HEK293 (cell line): ENCODE measurements at regions not wholly inside any gene's neighbourhood (a gene's known extent, or its start where the extent isn't known, plus 50 kb on each side); places are given as distances from the start of the nearest gene placed in this dataset.

Experiments
- CTCF ChIA-PET: fragments of 350-600 bp; formaldehyde crosslinking; extraction: SDS; loops from one replicate; lab custom pipeline; 2021; ENCODE audit warnings: antibody characterized with exemption; lab: Yijun Ruan, JAX
- POLR2A ChIA-PET: fragments of 300-600 bp; formaldehyde crosslinking; extraction: SDS; loops from one replicate; lab custom pipeline; 2020; ENCODE audit warnings: antibody characterized with exemption, inconsistent platforms; lab: Yijun Ruan, JAX
- H3K27ac ChIP-seq: fragments of 200-500 bp; sonication (Bioruptor generic); 2 replicates; pipeline ENCODE4 v1.5.1; 2014; ENCODE audit warnings: low read depth, low read length, control low read depth, inconsistent platforms; ENCODE audit errors: extremely low read depth
- H3K36me3 ChIP-seq, 2 experiments: fragments of 200-500 bp in 1 of 2; sonication (Bioruptor generic) in 1 of 2; 1 replicate in 1 of 2; 2 replicates in 1 of 2; pipeline ENCODE4 v1.5.1; 2014 to 2017; ENCODE audit warnings: inconsistent platforms in 2 of 2, low read length in 2 of 2; ENCODE audit not compliant: control insufficient read depth in 2 of 2, insufficient read depth in 1 of 2
- H3K4me1 ChIP-seq: fragments of 200-500 bp; sonication (Bioruptor generic); 2 replicates; pipeline ENCODE4 v1.5.1; 2014; ENCODE audit warnings: mild to moderate bottlenecking, low read length, inconsistent platforms; ENCODE audit not compliant: control insufficient read depth, insufficient read depth
- H3K4me3 ChIP-seq: 2 replicates; pipeline ENCODE4 v1.5.1; 2011; ENCODE audit warnings: low read depth, mild to moderate bottlenecking, control low read depth, low read length, moderate library complexity
- H3K9me3 ChIP-seq: fragments of 200-500 bp; sonication (Bioruptor generic); 2 replicates; pipeline ENCODE4 v1.5.1; 2014; ENCODE audit warnings: low read depth, low read length, inconsistent platforms; ENCODE audit not compliant: control insufficient read depth, insufficient read depth
- ELK4 ChIP-seq: IDR thresholded peaks from 2 replicates; pipeline ENCODE4 v1.6.1; 2011; ENCODE audit warnings: mild to moderate bottlenecking, low read depth, low read length, borderline replicate concordance
- GLIS2 ChIP-seq: fragments of 450-650 bp; formaldehyde crosslinking; IDR thresholded peaks from 2 replicates; pipeline ENCODE4 v1.5.1; 2016; ENCODE audit warnings: missing biosample characterization, missing genetic modification characterization
- HOXA7 ChIP-seq: sonication (generic); formaldehyde crosslinking; IDR thresholded peaks from 2 replicates; pipeline ENCODE4 v1.8.1; 2022; ENCODE audit warnings: missing genetic modification reagents, borderline replicate concordance
- RBAK ChIP-seq: fragments of 450-650 bp; formaldehyde crosslinking; IDR thresholded peaks from 2 replicates; pipeline ENCODE4 v1.5.1; 2016; ENCODE audit warnings: missing biosample characterization, missing genetic modification characterization
- SP7 ChIP-seq: fragments of 450-650 bp; formaldehyde crosslinking; IDR thresholded peaks from 2 replicates; pipeline ENCODE4 v1.5.1; 2016; ENCODE audit warnings: missing biosample characterization, missing genetic modification characterization
- ZBTB17 ChIP-seq: fragments of 450-650 bp; formaldehyde crosslinking; IDR thresholded peaks from 2 replicates; pipeline ENCODE4 v1.5.1; 2016; ENCODE audit warnings: missing biosample characterization, missing genetic modification characterization
- ZBTB20 ChIP-seq: fragments of 450-650 bp; formaldehyde crosslinking; IDR thresholded peaks from 2 replicates; pipeline ENCODE4 v1.5.1; 2016; ENCODE audit warnings: missing biosample characterization, missing genetic modification characterization
- ZBTB26 ChIP-seq: fragments of 450-650 bp; formaldehyde crosslinking; optimal IDR thresholded peaks from 2 replicates; pipeline ENCODE3; 2016; ENCODE audit warnings: missing biosample characterization, mild to moderate bottlenecking, missing genetic modification characterization
- ZFHX2 ChIP-seq: fragments of 450-650 bp; formaldehyde crosslinking; conservative IDR thresholded peaks from 2 replicates; pipeline ENCODE4 v1.5.1; 2016; ENCODE audit warnings: missing biosample characterization, missing genetic modification characterization
- ZNF19 ChIP-seq: fragments of 450-650 bp; formaldehyde crosslinking; IDR thresholded peaks from 2 replicates; pipeline ENCODE4; 2016; ENCODE audit warnings: missing biosample characterization, missing genetic modification characterization, low read depth
- ZNF274 ChIP-seq, 2 experiments: fragments of 200-500 bp in 1 of 2; fragments of 450-650 bp in 1 of 2; sonication (Bioruptor generic) in 1 of 2; formaldehyde crosslinking in 1 of 2; IDR thresholded peaks; 2 replicates each; pipeline versions ENCODE4 v1.5.1 to v1.6.1; 2014 to 2016; ENCODE audit warnings: borderline replicate concordance in 1 of 2, inconsistent platforms in 1 of 2, low read length in 1 of 2, missing biosample characterization in 1 of 2, missing genetic modification characterization in 1 of 2
- ZNF341 ChIP-seq: fragments of 450-650 bp; formaldehyde crosslinking; IDR thresholded peaks from 2 replicates; pipeline ENCODE4; 2016; ENCODE audit warnings: low read depth, missing biosample characterization, missing genetic modification characterization
- ZNF394 ChIP-seq: fragments of 450-650 bp; formaldehyde crosslinking; IDR thresholded peaks from 2 replicates; pipeline ENCODE4 v1.5.1; 2016; ENCODE audit warnings: missing biosample characterization, missing genetic modification characterization, mild to moderate bottlenecking, moderate library complexity, borderline replicate concordance
- ZNF404 ChIP-seq: fragments of 450-650 bp; formaldehyde crosslinking; IDR thresholded peaks from 2 replicates; pipeline ENCODE4 v1.5.1; 2017; ENCODE audit warnings: missing biosample characterization, missing genetic modification characterization
- ZNF560 ChIP-seq: fragments of 450-650 bp; formaldehyde crosslinking; IDR thresholded peaks from 2 replicates; pipeline ENCODE4 v1.5.1; 2017; ENCODE audit warnings: missing biosample characterization, missing genetic modification characterization, borderline replicate concordance
- ZNF571 ChIP-seq: fragments of 450-650 bp; formaldehyde crosslinking; IDR thresholded peaks from 2 replicates; pipeline ENCODE4 v1.5.0; 2017; ENCODE audit warnings: missing biosample characterization, missing genetic modification characterization
- ZNF610 ChIP-seq: fragments of 450-650 bp; formaldehyde crosslinking; IDR thresholded peaks from 2 replicates; pipeline ENCODE4 v1.5.1; 2016; ENCODE audit warnings: missing biosample characterization, missing genetic modification characterization, borderline replicate concordance
- ZNF621 ChIP-seq: fragments of 450-650 bp; formaldehyde crosslinking; IDR thresholded peaks from 2 replicates; pipeline ENCODE4 v1.5.1; 2017; ENCODE audit warnings: missing biosample characterization, missing genetic modification characterization
- ZNF704 ChIP-seq: fragments of 450-650 bp; formaldehyde crosslinking; IDR thresholded peaks from 2 replicates; pipeline ENCODE4 v1.5.1; 2016; ENCODE audit warnings: missing biosample characterization, missing genetic modification characterization
- ZNF76 ChIP-seq: fragments of 450-650 bp; formaldehyde crosslinking; IDR thresholded peaks from 2 replicates; pipeline ENCODE4; 2016; ENCODE audit warnings: low read depth, missing biosample characterization, missing genetic modification characterization, borderline replicate concordance
- ZNF776 ChIP-seq: fragments of 450-650 bp; formaldehyde crosslinking; IDR thresholded peaks from 2 replicates; pipeline ENCODE4 v1.5.0; 2017; ENCODE audit warnings: missing biosample characterization, missing genetic modification characterization, borderline replicate concordance
- ZNF843 ChIP-seq: fragments of 450-650 bp; formaldehyde crosslinking; IDR thresholded peaks from 2 replicates; pipeline ENCODE4 v1.5.1; 2016; ENCODE audit warnings: missing biosample characterization, missing genetic modification characterization
- ZSCAN18 ChIP-seq: fragments of 450-650 bp; formaldehyde crosslinking; IDR thresholded peaks from 2 replicates; pipeline ENCODE4 v1.5.1; 2016; ENCODE audit warnings: missing biosample characterization, missing genetic modification characterization
- TF ChIP-seq, protein P1 (sequence below): fragments of 450-650 bp; formaldehyde crosslinking; IDR thresholded peaks from 2 replicates; pipeline ENCODE4 v1.5.1; 2016; ENCODE audit warnings: missing biosample characterization, missing genetic modification characterization
- TF ChIP-seq, protein P2 (sequence below): fragments of 450-650 bp; formaldehyde crosslinking; IDR thresholded peaks from 2 replicates; pipeline ENCODE4 v1.5.1; 2016; ENCODE audit warnings: missing biosample characterization, missing genetic modification characterization

DNA sequence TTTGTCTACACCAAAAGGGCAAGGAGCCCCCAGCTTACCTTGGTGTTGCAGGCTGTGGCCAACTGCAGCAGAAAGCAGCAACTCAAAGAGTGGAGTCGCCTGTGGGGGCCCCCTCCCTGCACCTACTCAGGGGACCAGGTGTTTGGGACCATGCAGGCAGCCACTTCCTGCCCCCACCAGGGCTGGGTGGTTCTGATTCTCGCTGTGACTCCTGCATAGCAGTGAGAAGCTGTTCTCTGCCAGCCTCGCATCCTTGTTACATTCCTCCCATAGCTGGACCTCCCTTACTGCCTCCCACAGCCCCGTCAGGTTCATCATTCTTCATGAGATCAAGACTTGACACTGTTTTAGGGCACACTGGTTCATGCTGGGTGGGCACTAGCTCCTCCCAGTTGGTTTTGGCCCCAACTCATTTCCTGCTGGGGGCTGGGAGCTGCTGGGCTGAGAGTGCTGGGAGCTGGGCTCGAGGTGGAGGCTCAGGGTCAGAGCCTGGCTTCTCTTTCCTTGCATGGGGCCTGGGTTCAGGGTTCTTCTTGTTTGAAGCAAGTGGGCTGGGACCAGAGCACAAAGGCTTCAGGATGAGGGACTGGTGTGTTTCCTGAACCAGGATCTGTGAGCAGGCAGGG is 146.9 kb upstream of the C1orf174 start (continued):
- TF ChIP-seq, protein P1, sequence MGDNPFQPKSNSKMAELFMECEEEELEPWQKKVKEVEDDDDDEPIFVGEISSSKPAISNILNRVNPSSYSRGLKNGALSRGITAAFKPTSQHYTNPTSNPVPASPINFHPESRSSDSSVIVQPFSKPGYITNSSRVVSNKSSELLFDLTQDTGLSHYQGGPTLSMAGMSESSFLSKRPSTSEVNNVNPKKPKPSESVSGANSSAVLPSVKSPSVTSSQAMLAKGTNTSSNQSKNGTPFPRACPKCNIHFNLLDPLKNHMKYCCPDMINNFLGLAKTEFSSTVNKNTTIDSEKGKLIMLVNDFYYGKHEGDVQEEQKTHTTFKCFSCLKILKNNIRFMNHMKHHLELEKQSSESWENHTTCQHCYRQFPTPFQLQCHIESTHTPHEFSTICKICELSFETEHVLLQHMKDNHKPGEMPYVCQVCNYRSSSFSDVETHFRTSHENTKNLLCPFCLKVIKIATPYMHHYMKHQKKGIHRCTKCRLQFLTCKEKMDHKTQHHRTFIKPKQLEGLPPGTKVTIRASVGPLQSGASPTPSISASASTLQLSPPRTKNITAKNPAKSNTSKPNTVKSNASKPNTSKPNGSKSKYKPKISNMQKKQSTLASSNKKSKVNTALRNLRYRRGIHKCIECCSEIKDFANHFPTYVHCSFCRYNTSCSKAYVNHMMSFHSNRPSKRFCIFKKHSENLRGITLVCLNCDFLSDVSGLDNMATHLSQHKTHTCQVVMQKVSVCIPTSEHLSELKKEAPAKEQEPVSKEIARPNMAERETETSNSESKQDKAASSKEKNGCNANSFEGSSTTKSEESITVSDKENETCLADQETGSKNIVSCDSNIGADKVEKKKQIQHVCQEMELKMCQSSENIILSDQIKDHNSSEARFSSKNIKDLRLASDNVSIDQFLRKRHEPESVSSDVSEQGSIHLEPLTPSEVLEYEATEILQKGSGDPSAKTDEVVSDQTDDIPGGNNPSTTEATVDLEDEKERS: no peak
- TF ChIP-seq, protein P2, sequence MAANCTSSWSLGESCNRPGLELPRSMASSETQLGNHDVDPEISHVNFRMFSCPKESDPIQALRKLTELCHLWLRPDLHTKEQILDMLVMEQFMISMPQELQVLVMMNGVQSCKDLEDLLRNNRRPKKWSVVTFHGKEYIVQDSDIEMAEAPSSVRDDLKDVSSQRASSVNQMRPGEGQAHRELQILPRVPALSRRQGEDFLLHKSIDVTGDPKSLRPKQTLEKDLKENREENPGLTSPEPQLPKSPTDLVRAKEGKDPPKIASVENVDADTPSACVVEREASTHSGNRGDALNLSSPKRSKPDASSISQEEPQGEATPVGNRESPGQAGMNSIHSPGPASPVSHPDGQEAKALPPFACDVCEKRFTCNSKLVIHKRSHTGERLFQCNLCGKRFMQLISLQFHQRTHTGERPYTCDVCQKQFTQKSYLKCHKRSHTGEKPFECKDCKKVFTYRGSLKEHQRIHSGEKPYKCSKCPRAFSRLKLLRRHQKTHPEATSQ: no peak
- TF ChIP-seq ZNF394 (tag by site-specific recombination): no peak
- TF ChIP-seq ZNF560 (tag by site-specific recombination): no peak
- TF ChIP-seq ZNF776 (tag by site-specific recombination): no peak
- TF ChIP-seq ZNF76 (tag by site-specific recombination): no peak
- TF ChIP-seq ZNF621 (tag by site-specific recombination): no peak

- Histone ChIP-seq H3K4me1 (no peaks in the 10 kb centered on the region), H3K4me3 (no peak overlapping the region), H3K9me3 (no peaks in the 10 kb centered on the region), H3K27ac (no peak overlapping the region), H3K36me3 (no peaks in the 10 kb centered on the region)
- ChIA-PET POLR2A (no interaction called here), CTCF (no interaction called here)
- TF ChIP-seq ZNF404 (tag by site-specific recombination) (no peak), ZNF341 (no peak), ZFHX2 (tag by site-specific recombination) (no peak), HOXA7 (CRISPR knock-in tag) (no peak), GLIS2 (tag by site-specific recombination) (no peak), ZNF843 (no peak), ZNF610 (tag by site-specific recombination) (no peak), ZBTB17 (no peak), RBAK (tag by site-specific recombination) (no peak)
Measured at GRCh38 chr1:4047666-4048065, 147.6 kb upstream of the C1orf174 start.

GRCh38 chr1:4048076-4048475 is 148.0 kb upstream of the C1orf174 start:
- Histone ChIP-seq H3K36me3 (no peaks in the 10 kb centered on the region), H3K4me3 (no peak overlapping the region), H3K9me3 (no peaks in the 10 kb centered on the region), H3K27ac (no peak overlapping the region), H3K4me1 (no peaks in the 10 kb centered on the region)
- ChIA-PET CTCF (no interaction called here), POLR2A (no interaction called here)
- TF ChIP-seq ELK4 (no peak), ZNF274 (IDR thresholded peaks at IDR 0.05; ENCODE audit: low read length) (no peak), ZNF274 (tag by site-specific recombination; IDR thresholded peaks at IDR 0.05; ENCODE audit: borderline replicate concordance) (no peak), ZSCAN18 (tag by site-specific recombination) (no peak), SP7 (no peak), ZNF19 (tag by site-specific recombination) (no peak), ZNF571 (no peak), ZNF704 (tag by site-specific recombination) (no peak), ZBTB20 (tag by site-specific recombination) (no peak), ZBTB26 (no peak)
